ENCODE measurements at regions not wholly inside any gene's neighbourhood (a gene's known extent, or its start where the extent isn't known, plus 50 kb on each side); places are given as distances from the start of the nearest gene placed in this dataset.

DNA sequence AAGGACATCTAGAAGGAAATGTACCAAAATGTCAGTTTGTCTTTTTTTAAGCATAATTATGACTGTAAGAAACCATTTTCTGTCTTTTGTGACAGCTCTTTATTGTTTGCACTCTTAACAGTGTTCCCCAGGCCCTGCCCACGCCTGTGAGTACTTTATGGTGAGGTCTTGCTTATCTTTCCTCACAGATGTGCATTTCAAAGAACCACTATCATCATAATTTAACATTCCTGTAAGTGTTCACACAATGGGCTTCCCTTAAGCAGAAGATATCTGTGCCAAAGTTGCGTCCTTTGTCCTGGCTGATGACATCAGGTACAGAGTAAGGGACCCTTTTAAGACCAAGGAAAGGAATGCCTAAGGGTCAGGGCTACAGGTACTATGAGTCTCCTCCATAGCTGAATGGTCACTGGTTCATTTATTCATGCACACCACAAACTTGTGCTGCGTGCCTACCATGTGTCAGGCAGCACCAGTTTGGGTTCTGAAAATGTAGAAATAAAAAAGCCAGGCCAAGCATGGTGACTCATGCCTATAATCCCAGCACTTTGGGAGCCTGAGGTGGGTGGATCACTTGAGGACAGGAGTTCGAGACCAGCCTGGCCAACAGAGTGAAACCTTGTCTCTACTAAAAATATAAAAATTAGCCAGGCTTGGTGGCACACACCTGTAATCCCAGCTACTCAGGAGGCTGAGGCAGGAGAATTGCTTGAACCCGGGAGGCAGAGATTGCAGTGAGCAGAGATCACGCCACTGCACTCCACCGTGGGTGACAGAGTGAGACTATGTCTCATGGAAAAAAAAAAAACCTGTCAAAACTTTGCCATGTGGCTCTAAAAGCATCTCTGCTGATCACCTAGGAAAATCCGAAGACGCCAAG, 55.4 kb upstream of the NLK start (continued):
- TF ChIP-seq EZH2 (IDR thresholded peaks at IDR 0.05; ENCODE audit: low read depth, unreplicated experiment) (no peak), NANOG (IDR thresholded peaks at IDR 0.05; ENCODE audit: borderline replicate concordance) (no peak), REST (IDR thresholded peaks at IDR 0.05; ENCODE audit: unreplicated experiment) (no peak), POLR2AphosphoS5 (IDR thresholded peaks at IDR 0.05; ENCODE audit: low read depth) (no peak), STAT1 (IDR thresholded peaks at IDR 0.05; ENCODE audit: unreplicated experiment) (no peak), ZNF331 (CRISPR knock-in tag; IDR thresholded peaks at IDR 0.05; ENCODE audit: low read depth) (no peak)
- TF ChIP-seq, protein P1, sequence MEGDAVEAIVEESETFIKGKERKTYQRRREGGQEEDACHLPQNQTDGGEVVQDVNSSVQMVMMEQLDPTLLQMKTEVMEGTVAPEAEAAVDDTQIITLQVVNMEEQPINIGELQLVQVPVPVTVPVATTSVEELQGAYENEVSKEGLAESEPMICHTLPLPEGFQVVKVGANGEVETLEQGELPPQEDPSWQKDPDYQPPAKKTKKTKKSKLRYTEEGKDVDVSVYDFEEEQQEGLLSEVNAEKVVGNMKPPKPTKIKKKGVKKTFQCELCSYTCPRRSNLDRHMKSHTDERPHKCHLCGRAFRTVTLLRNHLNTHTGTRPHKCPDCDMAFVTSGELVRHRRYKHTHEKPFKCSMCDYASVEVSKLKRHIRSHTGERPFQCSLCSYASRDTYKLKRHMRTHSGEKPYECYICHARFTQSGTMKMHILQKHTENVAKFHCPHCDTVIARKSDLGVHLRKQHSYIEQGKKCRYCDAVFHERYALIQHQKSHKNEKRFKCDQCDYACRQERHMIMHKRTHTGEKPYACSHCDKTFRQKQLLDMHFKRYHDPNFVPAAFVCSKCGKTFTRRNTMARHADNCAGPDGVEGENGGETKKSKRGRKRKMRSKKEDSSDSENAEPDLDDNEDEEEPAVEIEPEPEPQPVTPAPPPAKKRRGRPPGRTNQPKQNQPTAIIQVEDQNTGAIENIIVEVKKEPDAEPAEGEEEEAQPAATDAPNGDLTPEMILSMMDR (conservative IDR thresholded peaks at IDR 0.05; ENCODE audit: low read depth in 2 of 2) = no peak

- H3K79me2 ChIP-seq (replicated peaks; ENCODE audit: insufficient read depth) = no peaks in the 10 kb centered on the region
- TF ChIP-seq NANOG (IDR thresholded peaks at IDR 0.05; ENCODE audit: borderline replicate concordance) (no peak), POLR2AphosphoS5 (IDR thresholded peaks at IDR 0.05; ENCODE audit: low read depth) (no peak)
- TF ChIP-seq, protein P1 (conservative IDR thresholded peaks at IDR 0.05; ENCODE audit: low read depth in 2 of 2) = no peak
- no peak overlapping the region for H3K4me3 Mint-ChIP-seq
- no peaks in the 10 kb centered on the region for H3K27me3 ChIP-seq (ENCODE audit: insufficient read depth)
- H3K27me3 Mint-ChIP-seq (ENCODE audit: insufficient read depth, low read depth, poor library complexity) = no peaks in the 10 kb centered on the region
- peaks cover 15% of the 10 kb centered on the region; the same call in 2 of the 3 replicates for H3K4me1 Mint-ChIP-seq
- H3K27ac ChIP-seq (ENCODE audit: low read depth) = no peak overlapping the region
- ATAC-seq (no peak), DNase-seq (ENCODE audit: low spot score) (no peak)
- no peak overlapping the region for H3K27ac Mint-ChIP-seq
- no peak overlapping the region for H3K4me3 ChIP-seq
- no peaks in the 10 kb centered on the region for H3K36me3 ChIP-seq (ENCODE audit: insufficient read depth)
- H3K9me2 ChIP-seq (ENCODE audit: insufficient read depth) = peaks cover 27% of the 10 kb centered on the region
- no peaks in the 10 kb centered on the region for H3K36me3 Mint-ChIP-seq (ENCODE audit: low read depth)
- H3K4me1 ChIP-seq (ENCODE audit: insufficient read depth) = peaks cover 1% of the 10 kb centered on the region; the same call in 1 of the 2 replicates
- H3K9me3 Mint-ChIP-seq = no peaks in the 10 kb centered on the region
- H4K20me1 ChIP-seq (replicated peaks; ENCODE audit: insufficient read depth) = no peaks in the 10 kb centered on the region
- no peak overlapping the region for H3K4me2 ChIP-seq
- H3F3A ChIP-seq (replicated peaks; ENCODE audit: low read depth) = no peaks in the 10 kb centered on the region
- no peak overlapping the region for H2AFZ ChIP-seq
Measured at GRCh38 chr17:27989046-27989445, 53.4 kb upstream of the NLK start.
